ENCODE measurements at regions not wholly inside any gene's neighbourhood (a gene's known extent, or its start where the extent isn't known, plus 50 kb on each side); places are given as distances from the start of the nearest gene placed in this dataset.

DNA sequence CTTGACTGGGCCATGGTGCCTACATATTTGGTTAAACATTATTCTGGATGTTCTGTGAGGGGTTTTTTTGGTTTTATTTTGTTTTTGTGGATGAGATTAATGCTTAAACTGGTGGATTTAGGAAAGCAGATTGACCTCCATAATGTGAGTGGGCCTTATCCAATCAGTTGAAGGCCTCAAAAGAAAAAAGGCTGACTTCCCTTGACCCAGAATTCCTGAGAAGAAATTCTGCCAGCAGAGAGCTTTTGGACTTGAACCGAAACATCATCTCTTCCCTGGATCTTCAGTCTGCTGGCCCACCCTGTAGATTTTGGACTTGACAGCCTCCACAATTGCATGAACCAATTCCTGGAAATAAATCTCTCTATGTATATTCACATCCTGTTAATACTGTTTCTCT lies 94.4 kb downstream of the ADRA2A start:
- H3K4me2 ChIP-seq (ENCODE audit: insufficient read depth in 1 of 2, low read depth in 2 of 2, low read length in 2 of 2): no peak overlapping the region
- no peaks in the 10 kb centered on the region for H3K23me2 ChIP-seq (ENCODE audit: low read depth, low read length)
- 100% methylated on average over 1 of the region's 1 CpG; no CpG with 5 or more reads in 1 of the 2 experiments for WGBS, 2 experiments (ENCODE audit: extremely low coverage in 1 of 2, insufficient coverage in 1 of 2, insufficient read length in 1 of 2, insufficient replicate concordance in 2 of 2, low coverage in 1 of 2, low lambda C conversion rate in 2 of 2, missing lambda C conversion rate in 1 of 2)
- no peak overlapping the region for H2BK12ac ChIP-seq (ENCODE audit: low read depth, low read length)
- DNase-seq (ENCODE audit: low read depth in 1 of 2, low spot score in 2 of 2): no peak
- no peaks in the 10 kb centered on the region for H3K79me1 ChIP-seq (ENCODE audit: low read depth, low read length)
- H2AFZ ChIP-seq (ENCODE audit: low read length): no peak overlapping the region
- no peak overlapping the region for H3K23ac ChIP-seq (ENCODE audit: insufficient read length)
- H3K14ac ChIP-seq (ENCODE audit: insufficient read length): no peak overlapping the region
- TF ChIP-seq SUZ12 (IDR thresholded peaks at IDR 0.05; ENCODE audit: low read length) (no peak), CHD2 (IDR thresholded peaks at IDR 0.05; ENCODE audit: low read length) (no peak), SAP30 (IDR thresholded peaks at IDR 0.05; ENCODE audit: insufficient read depth, insufficient replicate concordance, low read length) (no peak), BACH1 (IDR thresholded peaks at IDR 0.05; ENCODE audit: low read length) (no peak), RBBP5 (IDR thresholded peaks at IDR 0.05; ENCODE audit: borderline replicate concordance, low read depth, low read length) (no peak), EGR1 (IDR thresholded peaks at IDR 0.05; ENCODE audit: borderline replicate concordance, low read depth, low read length) (no peak), RFX5 (IDR thresholded peaks at IDR 0.05; ENCODE audit: borderline replicate concordance, low read depth, low read length) (no peak)
- no peak overlapping the region for H3K18ac ChIP-seq (ENCODE audit: extremely low read depth, low read length)
- H4K20me1 ChIP-seq (replicated peaks in 1 of 2; ENCODE audit: control insufficient read depth in 1 of 2, insufficient read depth in 2 of 2, low read length in 2 of 2): no peaks in the 10 kb centered on the region
- no peaks in the 10 kb centered on the region for H3K79me2 ChIP-seq (ENCODE audit: control insufficient read depth in 1 of 2, insufficient read depth in 2 of 2, low read length in 2 of 2)
- no peak overlapping the region for H2BK5ac ChIP-seq (ENCODE audit: low read depth, low read length)
- no peak overlapping the region for H4K8ac ChIP-seq (ENCODE audit: extremely low read depth, insufficient read depth, low read length)
- H3K4ac ChIP-seq (replicated peaks; ENCODE audit: insufficient read length, low read depth, low read length): no peak overlapping the region
- no peaks in the 10 kb centered on the region for H3K36me3 ChIP-seq (ENCODE audit: control insufficient read depth in 2 of 4, insufficient read depth in 4 of 4, low read length in 3 of 4)
- ChIA-PET POLR2A (ENCODE audit: partially characterized antibody) (no interaction called here), CTCF (ENCODE audit: partially characterized antibody) (no interaction called here)
- no peak overlapping the region for H2BK120ac ChIP-seq (replicated peaks; ENCODE audit: low read depth, low read length)
- no peak overlapping the region for H3K27ac ChIP-seq (ENCODE audit: low read depth, low read length)
- H3K9ac ChIP-seq (replicated peaks in 1 of 4; ENCODE audit: extremely low read depth in 1 of 4, low read depth in 3 of 4, low read length in 3 of 4): no peak overlapping the region
- H3K4me3 ChIP-seq (ENCODE audit: extremely low read depth in 1 of 4, insufficient read depth in 2 of 4, low read depth in 3 of 4, low read length in 4 of 4): no peak overlapping the region
- H3K9me3 ChIP-seq (ENCODE audit: insufficient read depth in 2 of 2, low read depth in 1 of 2, low read length in 1 of 2): no peaks in the 10 kb centered on the region
- no peaks in the 10 kb centered on the region for H3K27me3 ChIP-seq (replicated peaks in 1 of 4; ENCODE audit: control insufficient read depth in 3 of 4, extremely low read depth in 1 of 4, insufficient read depth in 3 of 4, low read length in 3 of 4)
- FAIRE-seq: no peak
- no peak overlapping the region for H3K56ac ChIP-seq (replicated peaks; ENCODE audit: insufficient read length, low read depth, low read length)
- no peak overlapping the region for H4K91ac ChIP-seq (replicated peaks; ENCODE audit: insufficient read length, low read length)
- no peak overlapping the region for H4K5ac ChIP-seq (ENCODE audit: insufficient read length, low read depth, low read length)
- no peak overlapping the region for H2AK5ac ChIP-seq (ENCODE audit: low read depth, low read length)
- H2BK20ac ChIP-seq (ENCODE audit: low read length): no peak overlapping the region
- no peaks in the 10 kb centered on the region for H3K4me1 ChIP-seq (replicated peaks in 1 of 4; ENCODE audit: control insufficient read depth in 3 of 4, insufficient read depth in 4 of 4, low read length in 3 of 4)
- H2BK15ac ChIP-seq (ENCODE audit: low read length): no peak overlapping the region

All from H1 (cell line).